ENCODE measurements at regions not wholly inside any gene's neighbourhood (a gene's known extent, or its start where the extent isn't known, plus 50 kb on each side); places are given as distances from the start of the nearest gene placed in this dataset.

DNA sequence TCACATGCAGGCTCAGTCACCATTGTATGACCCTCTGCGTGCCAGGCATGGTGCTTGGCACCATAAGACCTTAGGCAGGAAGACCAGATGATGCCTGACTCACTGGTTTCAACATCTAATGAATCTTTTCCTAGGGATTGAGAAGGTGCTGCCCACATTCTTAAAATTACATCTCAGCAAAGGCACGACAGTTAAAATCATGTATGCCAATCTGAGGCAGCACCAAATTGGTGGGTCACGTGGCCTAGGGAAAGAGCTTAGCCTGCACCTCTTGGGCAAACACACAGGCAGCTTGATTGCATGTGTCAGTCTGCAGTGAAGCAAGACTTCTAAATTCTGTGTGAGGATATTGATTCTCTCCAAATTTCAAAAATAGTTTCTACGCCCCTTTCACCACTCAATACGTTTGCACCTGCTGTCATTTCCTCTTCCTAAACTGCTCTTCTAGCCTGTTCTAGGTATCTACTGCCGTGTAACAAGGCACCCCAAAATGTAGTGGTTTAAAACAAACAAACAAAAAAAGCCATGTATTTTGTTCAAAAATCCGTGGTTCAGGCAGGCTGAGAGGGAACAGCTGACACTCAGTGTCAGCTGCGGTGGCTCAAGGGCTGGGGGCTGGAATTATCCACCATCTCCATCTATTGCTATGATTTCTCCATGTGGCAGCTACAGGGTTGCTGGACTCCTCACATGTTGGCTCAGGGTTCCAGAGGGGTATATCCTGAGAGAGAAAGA lies 160.2 kb upstream of the FGGY start:
- no peak for DNase-seq (ENCODE audit: extremely low read depth, low read depth)

DNA sequence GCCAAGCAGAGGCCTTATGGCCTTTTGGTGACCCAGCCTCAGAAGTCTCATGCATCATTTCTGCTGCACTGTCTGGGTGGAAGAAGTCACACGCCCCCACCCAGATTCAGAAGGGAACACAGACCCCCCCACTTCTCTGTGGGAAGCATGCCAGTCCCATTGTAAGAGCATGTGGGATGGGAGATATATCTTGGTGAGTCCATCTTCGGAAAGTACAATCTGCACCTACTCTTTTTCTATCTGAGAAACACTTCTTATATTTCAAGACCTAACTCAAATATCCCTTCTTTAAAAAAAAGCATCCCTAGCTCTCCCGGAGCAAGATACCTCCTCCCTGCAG lies 159.6 kb upstream of the FGGY start:
- no peak for DNase-seq (ENCODE audit: extremely low read depth, low read depth)

DNA sequence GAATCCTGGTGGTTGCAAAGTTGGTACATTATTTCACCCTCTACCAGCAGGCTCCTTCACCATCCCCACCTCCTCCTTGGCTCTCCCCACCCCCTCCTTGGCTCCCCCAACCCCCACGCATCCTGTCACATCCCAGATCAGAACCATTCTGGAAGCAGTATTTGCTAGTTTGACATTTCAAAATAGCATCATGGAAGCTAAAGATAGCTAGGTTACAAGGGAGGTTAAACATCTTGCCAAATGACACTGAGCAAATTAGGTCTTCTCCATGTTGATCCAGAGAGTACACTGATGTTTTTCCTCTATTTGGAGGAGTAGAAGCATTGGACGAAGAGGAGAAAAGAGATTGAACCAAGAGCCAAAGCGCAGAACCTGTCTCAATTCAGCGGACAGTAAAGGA lies 158.9 kb upstream of the FGGY start:
- DNase-seq (ENCODE audit: extremely low read depth, low read depth), result no peak

DNA sequence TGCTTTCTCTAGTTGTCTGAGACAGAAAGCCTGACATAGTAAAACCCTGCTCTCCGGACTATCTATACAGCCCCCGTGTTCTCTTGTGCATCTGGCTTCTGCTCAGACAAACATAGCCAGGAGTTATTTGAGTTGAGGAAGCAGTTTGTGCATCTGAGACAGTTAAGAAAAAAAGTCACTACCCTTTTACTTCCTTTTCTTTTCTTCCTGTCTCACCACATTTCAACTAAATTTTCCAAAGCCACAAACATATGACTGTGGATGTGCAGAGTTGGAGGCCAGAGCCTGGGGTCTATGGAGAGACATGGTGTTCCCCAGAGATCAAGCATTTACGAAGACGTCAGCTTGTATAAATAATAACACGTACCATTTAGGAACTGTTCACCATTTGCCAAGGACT lies 158.5 kb upstream of the FGGY start:
- no peak for DNase-seq (ENCODE audit: extremely low read depth, low read depth)

DNA sequence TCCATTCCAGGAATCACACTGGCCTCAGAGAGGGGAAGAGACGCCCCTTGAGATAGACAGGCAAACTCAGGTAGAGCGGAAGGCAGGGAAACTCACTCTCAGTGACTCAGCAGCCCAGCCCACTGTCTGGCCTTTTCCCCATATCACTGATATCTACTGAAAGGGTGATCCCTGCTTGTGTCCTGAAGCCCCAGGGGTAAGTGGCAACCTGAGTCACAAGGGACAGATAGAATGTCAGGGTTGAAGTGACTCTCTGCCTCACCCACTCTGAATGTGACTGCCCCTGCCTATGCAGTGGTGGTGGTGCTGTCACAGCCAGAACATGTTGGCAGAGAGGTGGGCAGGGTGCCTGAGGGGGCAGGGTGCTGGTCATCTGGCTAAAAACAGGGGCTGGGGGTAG lies 157.5 kb upstream of the FGGY start:
- no peak for DNase-seq (ENCODE audit: extremely low read depth, low read depth)

DNA sequence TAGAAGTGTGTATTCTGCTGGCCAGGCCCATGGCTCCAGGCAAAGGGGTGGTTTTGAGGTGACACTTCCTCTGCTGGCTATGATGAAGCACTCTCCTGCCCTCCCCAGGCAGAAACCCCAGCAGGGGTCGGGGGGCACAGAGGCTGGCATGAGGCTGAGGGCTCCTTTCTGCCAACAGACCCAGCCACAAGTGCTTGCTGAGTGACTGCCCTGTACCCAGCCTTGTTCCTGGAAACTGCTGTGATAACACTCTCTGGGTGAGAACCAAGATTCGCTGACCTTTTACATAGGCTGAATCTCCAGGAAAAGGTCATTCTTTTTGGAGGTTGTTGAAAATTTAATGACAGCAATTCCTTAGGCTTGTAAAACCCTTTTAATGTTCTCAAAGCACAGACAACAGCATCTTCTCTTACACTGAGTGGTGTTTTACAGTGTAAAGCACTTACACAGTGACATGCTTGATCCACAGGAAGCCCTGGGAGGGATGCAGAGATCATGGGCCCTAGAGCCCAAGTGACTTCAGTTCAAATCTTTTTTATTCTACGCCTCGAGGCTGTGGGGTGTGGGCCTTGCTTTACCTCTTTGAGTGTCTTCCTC lies 155.5 kb upstream of the FGGY start:
- no peak for DNase-seq (ENCODE audit: extremely low read depth, low read depth)

DNA sequence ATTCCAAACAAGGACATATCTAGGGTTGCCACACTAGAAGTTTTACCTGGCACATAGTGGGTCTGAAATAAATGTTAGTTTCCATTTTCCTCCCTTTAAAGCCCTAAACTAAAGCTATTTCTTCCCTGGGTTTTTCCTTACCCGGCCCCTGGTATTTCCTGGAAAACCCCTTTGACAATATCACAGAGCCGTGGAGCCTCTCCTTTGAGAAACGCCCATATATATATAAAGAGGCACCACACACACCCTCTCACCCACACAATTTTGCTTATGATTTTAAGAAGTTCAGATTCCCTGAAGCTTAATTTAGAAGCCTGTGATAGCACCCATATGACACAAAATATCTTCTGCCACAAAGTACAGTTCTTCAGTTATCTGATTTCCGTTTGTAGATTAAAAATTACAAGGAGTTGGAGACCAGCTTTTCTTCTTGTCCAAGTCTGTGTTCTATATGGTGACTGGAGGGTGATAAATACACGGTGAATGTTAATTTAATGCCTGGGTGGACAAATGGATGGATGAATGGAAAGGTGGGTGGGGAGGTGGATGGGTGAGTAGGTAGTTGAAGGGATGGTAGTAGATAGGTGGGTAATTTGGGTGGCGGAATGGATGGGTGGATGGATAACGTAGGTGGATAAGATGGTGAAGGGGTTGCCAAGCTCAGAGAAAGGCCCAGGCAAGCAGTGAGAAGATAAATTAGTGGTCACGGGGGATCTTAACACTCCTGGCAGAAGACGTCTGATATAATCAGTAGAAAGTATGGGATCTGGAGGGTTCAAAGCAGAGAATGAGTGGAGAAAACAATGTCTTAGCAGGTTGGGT lies 154.4 kb upstream of the FGGY start:
- DNase-seq (ENCODE audit: extremely low read depth, low read depth), result no peak

DNA sequence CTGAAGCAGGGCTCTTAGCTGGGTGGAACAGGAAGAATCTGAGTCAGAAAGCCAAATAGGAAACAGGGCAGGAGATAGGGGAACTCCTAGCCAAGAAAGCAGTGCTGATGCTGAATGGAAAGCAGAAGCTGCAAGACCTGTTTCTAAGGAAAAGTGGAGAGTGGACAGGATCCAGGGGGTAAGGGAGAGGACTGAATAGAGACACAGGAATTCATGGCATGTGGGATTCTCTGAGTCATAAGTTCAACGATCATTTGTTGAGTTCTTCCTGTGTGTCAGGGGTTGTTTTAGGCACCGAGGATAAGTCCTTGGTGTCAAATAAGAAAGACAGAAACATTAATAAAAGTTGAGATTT lies 153.8 kb upstream of the FGGY start:
- DNase-seq (ENCODE audit: extremely low read depth, low read depth), result no peak

DNA sequence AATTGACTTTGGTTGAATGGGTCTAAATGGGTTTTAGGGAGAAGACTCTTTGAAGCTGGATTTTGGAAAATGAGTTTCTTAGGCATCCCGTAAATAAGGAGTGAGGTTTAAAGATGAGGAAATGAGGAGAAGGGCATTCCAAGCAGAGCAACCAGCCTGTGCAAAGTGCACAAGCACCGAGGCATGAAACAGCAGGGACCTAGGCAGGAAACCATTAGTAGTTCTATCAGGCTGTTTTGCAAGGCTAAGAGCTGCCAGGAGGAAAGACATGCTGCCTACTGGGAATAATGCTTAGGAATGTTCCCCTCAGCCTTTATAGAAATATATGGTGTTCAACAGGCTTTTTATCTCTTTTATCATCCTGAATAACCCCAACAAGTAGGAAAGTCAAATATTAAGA lies 153.1 kb upstream of the FGGY start:
- no peak for DNase-seq (ENCODE audit: extremely low read depth, low read depth)

DNA sequence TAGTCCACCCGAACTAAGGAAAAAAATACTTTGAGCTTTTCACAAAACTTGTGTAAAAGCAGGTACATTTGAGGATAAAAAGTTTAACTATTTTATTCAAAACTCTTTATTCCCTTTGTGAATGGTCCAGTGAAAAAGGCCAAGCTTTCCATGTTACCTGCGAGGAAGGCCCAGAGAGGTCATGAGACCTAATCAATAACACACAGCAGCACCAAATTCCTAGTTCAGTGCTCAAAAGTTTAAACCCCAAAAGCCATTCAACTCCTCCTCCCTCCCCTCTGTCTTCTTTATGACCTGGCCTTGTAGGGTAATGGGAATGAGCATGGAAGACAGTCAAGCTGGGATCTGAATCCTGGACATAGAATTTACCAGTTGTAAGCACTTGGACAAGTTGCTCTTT lies 151.9 kb upstream of the FGGY start:
- no peak for DNase-seq (ENCODE audit: extremely low read depth, low read depth)

DNA sequence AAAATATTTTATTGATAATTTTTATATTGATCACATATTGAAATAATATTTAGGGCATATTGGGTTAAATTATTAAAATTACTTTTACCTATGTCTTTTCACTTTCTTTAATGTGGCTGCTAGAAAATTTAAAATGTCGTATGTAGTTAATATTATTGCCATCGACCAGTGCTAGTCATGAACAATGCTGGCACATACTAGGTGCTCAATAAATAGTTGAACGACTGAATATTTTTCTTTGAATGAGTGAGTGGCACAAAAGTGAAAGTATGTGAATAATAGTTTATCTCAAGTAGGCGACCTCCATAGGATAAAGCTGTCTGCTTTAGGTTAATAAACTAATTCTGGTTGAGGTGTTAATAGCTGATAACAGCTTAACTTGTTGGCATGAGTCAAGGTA lies 150.8 kb upstream of the FGGY start:
- DNase-seq (ENCODE audit: extremely low read depth, low read depth), result no peak

DNA sequence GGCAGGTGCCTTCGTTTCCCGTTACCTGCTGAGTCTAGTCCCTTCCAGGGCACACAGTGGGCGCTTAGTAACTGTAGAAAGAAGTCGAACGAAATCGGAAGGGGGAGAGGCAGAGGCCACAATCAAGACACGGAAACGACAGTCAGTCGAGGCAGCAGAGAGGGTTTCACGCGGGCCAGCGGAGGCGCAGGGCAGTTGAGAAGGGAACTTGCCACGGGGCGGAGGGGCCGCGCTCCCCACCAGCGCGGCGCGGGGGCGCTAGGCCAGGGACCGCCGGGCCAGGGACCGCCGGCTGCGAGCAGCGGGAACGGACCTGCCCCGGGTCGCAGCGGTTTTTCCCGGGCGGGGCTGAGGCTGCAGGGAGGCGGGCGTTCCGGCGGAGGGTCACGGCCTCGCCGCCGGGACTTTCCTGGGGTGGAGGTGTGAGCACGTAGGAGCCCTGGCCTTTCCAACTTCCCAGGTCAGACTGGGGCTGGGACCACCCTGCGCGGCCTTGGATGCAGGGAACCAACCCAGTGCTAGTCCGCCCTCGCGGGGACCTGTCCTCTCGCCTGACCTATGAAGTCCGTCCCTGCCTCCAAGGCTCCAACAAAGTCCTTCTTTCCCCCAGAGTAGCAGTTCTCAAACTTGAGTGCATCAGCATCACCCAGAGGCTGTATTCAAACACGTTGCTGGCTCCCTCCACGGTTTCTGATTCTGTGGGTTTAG lies 150.1 kb upstream of the FGGY start:
- no peak for DNase-seq (ENCODE audit: extremely low read depth, low read depth)

DNA sequence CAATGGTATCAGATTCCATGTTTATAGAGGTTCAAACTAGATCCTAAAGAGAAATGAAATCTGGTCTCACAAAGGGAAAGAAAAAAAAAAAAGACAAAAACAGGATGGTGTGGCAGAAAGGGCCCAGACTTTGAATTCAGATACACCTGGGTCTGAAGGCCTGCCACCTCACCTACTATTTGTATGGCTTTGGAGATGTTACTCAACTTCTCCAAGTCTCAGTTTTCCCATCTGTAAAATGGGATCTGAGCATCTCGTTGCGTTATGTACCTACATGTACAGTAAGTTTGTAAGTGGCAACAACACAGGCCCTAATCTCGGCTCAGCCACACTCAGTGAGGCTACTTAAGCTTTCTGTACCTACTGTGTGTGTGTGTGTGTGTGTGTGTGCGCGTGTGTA lies 147.5 kb upstream of the FGGY start:
- DNase-seq (ENCODE audit: extremely low read depth, low read depth), result no peak

DNA sequence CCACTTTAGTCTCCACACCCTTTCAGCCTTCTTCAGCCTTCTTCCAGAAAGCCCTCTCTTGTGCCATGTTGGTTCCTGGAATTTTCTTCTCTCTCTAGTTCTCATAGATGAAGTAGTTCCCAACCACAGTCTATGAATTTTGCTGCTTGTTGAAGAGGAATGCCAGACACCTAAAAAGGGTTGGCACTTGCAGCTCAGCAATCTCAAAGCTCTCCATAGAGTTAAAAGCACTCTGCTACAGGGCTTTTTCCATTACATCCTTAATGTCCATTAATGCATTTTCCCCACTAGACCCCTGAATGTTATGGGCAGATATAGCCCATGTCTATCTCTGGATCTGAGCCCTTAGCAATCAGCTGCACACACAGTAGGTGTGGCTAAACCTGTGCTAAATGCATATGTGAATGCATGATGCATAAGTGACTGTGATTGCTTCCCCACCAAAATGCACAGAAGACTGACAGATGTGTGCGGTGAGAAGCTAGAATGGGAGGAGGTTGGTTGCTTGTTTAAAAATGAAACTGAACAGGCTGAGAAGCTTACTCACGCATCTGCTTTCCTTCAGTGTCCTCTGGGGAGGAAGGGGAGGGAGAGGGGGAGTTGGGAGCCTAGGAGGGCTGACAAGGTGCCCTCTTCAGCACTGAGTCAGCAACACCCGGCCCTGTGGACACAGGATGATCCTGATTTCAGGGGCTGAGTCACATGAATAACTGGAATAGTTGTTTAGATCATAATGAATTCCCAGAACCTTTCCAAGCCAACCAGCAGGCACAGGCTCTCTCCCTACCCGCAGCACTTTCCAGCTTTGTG lies 146.1 kb upstream of the FGGY start:
- peak; percentile 31 for DNase-seq (ENCODE audit: extremely low read depth, low read depth)

DNA sequence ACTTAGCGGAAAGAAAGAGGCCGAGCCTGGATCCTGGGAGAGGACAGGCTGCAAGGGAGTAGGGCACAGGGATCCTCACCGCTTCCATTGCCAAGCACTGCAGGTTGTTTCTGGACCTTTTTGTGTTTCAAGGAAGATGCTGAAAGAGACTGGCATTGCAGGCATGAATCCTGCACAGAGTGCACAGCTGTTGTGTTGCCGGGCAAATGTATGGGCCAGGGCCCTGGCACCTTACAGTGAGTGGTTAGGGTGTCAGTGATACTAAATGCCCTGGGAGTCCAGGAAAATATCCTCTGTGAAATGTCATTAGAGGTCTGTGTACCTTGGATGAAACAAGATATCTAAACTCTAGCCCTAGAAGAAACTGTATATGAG lies 145.5 kb upstream of the FGGY start:
- DNase-seq (ENCODE audit: extremely low read depth, low read depth), result no peak

DNA sequence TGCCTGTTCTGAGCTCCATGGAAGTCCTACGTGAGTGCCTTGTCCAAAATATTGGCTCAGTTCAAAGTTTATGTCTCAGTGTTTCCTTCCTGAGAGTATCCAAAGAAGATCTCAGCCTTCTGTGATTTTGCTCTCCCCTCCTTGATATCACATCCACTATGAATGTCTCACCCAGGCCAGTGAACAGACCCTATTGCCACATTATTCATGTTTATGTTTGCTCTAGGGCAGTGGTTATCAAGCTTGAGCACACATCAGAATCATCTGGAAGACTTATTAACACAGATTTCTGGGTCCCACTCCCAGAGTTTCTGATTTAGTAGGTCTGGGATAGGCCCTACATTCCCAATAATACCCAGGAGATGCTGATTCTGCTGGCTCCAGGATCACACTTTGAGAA lies 145.0 kb upstream of the FGGY start:
- no peak for DNase-seq (ENCODE audit: extremely low read depth, low read depth)

DNA sequence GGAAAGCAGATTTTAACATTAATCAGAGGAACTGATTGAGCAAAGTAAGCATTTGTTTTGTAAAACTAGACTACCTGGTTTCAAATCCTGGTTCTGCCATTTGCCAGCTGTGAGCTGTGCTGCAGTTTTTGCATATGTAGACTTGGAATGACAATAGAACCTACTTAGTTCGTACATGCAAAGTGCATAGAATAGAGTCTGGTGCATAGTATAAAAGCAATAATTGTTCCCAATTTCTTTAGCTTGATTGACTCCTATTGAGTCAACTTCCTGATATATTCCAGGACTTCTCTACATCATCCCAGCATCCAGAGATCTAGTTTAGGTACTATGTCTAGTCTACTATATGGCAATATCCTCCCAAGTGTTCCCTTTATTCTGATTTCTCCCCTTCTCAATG lies 144.4 kb upstream of the FGGY start:
- no peak for DNase-seq (ENCODE audit: extremely low read depth, low read depth)

DNA sequence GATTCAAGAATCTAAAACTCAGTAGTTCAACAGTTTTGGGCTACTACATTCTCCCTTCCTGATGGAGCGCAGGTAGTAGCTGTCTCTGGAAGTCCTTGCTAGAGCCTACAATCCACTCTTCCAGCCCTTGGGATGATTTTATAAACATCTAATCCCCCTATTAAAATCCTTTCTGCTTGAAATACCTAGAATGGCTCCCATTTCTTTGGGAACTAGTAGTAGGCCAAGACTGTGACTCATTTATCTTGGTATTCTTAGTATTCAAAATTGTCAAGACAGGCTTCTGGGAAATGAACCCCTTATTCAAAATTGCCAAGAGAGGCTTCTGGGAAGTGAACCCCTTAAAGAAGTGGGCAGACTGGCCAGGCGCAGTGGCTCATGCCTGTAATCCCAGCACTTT lies 142.5 kb upstream of the FGGY start:
- no peak for DNase-seq (ENCODE audit: extremely low read depth, low read depth)

DNA sequence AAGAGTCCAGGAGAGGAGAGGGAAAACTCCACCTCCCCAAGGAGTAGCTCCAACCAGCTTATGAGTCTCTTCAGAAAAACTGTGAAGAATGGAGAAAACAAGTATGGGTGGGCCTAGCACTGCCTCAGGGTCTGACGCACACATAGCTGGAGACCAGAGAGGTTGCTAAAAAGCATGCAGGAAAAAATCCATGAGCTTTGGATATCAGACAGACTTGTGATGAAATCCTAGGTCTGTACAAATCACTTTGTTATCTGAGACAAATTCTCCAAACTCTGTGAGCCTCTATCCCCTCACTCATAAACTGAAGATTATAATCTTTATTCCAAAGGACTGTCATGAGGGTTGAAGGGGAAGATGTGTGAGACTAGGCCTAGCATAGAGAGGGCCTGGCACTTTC lies 141.5 kb upstream of the FGGY start:
- no peak for DNase-seq (ENCODE audit: extremely low read depth, low read depth)

DNA sequence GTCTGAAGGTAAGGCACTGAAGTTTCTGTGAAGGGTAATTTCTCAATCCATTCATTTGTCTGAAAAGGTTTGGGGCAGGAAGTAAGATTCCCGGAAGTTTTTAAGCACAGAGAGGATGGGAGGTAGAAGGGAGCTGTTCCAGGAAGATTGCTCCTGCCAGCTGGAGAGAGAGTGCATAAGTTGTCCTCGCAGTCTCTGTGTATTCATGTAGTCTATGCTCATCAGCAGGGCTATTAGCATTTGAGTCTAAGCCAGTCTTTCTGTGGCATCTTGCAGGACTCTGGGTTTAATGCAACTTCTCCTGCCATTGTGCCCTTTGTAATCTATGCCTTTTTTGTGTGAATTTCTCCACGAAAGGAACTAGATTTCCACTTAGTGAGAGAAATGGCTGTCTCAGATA lies 140.8 kb upstream of the FGGY start:
- no peak for DNase-seq (ENCODE audit: extremely low read depth, low read depth)

Data from NCI-H460 (cell line).